Immature natural killer cell (primary cell): ENCODE measurements at regions not wholly inside any gene's neighbourhood (a gene's known extent, or its start where the extent isn't known, plus 50 kb on each side); places are given as distances from the start of the nearest gene placed in this dataset.

Experiments
- DNase-seq, 3 donors: peaks; one replicate each; pipeline ENCODE4 v3.0.0; 2022; ENCODE audit warnings: mixed read lengths in 1 of 3
- H3K27ac Mint-ChIP-seq, 6 donors: one replicate each; pipeline ENCODE4 v1.8.0; 2020; ENCODE audit warnings: mixed read lengths in 6 of 6, mild to moderate bottlenecking in 5 of 6, inconsistent platforms in 4 of 6, moderate library complexity in 3 of 6
- H3K27me3 Mint-ChIP-seq, 3 donors: one replicate each; pipeline ENCODE4 v1.8.0; 2020 to 2021; ENCODE audit warnings: low read depth in 3 of 3, mild to moderate bottlenecking in 3 of 3, mixed read lengths in 3 of 3, moderate library complexity in 3 of 3, inconsistent platforms in 1 of 3
- H3K36me3 Mint-ChIP-seq, 3 donors: one replicate each; pipeline ENCODE4 v1.8.0; 2020; ENCODE audit warnings: mixed read lengths in 3 of 3, inconsistent platforms in 2 of 3, mild to moderate bottlenecking in 2 of 3
- H3K4me1 Mint-ChIP-seq, 2 donors: one replicate each; pipeline ENCODE4 v1.8.0; 2020; ENCODE audit warnings: inconsistent platforms in 2 of 2, mild to moderate bottlenecking in 2 of 2, mixed read lengths in 2 of 2, moderate library complexity in 1 of 2
- H3K4me3 Mint-ChIP-seq, 5 donors: one replicate each; pipeline ENCODE4 v1.8.0; 2020; ENCODE audit warnings: mild to moderate bottlenecking in 5 of 5, mixed read lengths in 5 of 5, inconsistent platforms in 3 of 5, moderate library complexity in 3 of 5
- H3K9me3 Mint-ChIP-seq, 6 donors: one replicate each; pipeline ENCODE4 v1.8.0; 2020; ENCODE audit warnings: mild to moderate bottlenecking in 6 of 6, mixed read lengths in 6 of 6, inconsistent platforms in 4 of 6, moderate library complexity in 3 of 6

DNA sequence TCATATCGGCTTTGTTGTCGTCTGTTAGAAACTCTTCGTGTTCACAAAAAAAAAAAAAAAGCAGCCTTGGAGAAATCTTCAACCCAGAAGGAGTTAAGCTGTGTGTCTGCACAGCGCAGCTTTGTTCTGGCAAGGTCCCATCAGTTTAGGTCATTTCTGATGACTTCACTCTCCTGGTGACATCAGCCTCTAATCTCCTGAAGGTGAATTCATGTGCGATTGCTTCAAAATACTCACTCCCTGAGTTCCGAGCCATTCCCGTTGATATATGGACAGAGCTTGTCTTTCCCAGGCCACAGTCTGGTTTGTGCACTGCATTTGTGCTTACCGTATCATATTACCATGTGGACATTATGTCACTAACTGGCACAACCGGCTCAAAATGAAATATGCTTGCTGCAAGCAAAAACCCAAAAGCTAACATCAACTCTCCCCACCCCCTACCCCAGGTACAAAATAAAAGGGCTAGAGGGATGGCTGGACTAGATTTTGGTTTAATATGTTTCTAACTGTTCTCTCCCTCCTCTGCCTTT, 342.4 kb downstream of the KCNRG start:
- Mint-ChIP-seq H3K27ac (no peak overlapping the region), H3K9me3 (peaks cover 0 to 1% (median 0%) of the 10 kb centered on the region in 6 donors), H3K4me1 (peaks cover 15 to 38% of the 10 kb centered on the region in 2 donors), H3K36me3 (no peaks in the 10 kb centered on the region), H3K27me3 (peaks cover 0 to 4% (median 1%) of the 10 kb centered on the region in 3 donors), H3K4me3 (no peak overlapping the region)
- no peak for DNase-seq

- Mint-ChIP-seq H3K27me3 (peaks cover 0 to 4% (median 1%) of the 10 kb centered on the region in 3 donors), H3K4me3 (no peak overlapping the region), H3K9me3 (peaks cover 0 to 1% (median 0%) of the 10 kb centered on the region in 6 donors), H3K36me3 (no peaks in the 10 kb centered on the region), H3K4me1 (peaks cover 15 to 38% of the 10 kb centered on the region in 2 donors), H3K27ac (no peak overlapping the region)
- no peak for DNase-seq
Observed at GRCh38 chr13:50358231-50359040, 343.2 kb downstream of the KCNRG start.

DNA sequence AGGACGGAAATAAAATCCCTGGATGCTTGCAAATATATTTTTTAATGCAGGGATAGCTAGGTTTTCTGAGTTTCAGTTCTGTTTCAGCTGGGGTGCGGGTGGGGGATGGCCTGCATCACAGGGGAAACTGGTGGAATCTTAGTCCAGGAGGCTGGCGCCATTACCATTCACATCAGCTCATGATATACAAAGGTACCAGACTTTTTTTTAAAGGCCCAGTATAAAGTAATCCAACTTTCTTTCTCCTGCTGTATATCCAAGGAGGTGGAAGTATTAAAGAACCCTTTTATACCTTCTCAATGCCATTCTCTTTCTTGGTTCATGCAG, 343.8 kb downstream of the KCNRG start:
- Mint-ChIP-seq H3K36me3 (no peaks in the 10 kb centered on the region), H3K4me3 (no peak overlapping the region), H3K9me3 (peaks cover 0 to 1% (median 0%) of the 10 kb centered on the region in 6 donors), H3K27ac (no peak overlapping the region), H3K4me1 (peaks cover 15 to 38% of the 10 kb centered on the region in 2 donors), H3K27me3 (peaks cover 0 to 4% (median 1%) of the 10 kb centered on the region in 3 donors)
- DNase-seq = no peak

DNA sequence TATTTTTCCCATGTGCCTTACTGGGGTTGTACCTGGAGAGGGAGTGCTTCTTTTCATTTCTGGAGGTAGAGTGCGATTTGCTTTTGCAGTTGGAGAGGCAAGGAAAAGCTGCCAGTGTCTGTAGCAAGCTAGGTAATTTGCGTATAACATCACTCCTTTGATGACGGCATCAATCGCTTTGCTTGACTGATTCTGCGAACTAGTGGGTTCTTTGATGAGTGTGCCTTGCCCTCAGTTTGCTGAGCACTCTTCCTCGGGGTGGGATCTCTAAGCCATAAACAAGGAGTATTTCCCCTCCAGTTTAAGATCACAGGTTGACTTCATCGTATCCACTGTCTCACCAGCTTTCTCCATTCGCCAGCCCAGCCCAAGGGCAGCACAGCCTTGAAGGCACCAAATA, 344.5 kb downstream of the KCNRG start:
- Mint-ChIP-seq H3K4me3 (no peak overlapping the region), H3K27me3 (peaks cover 0 to 4% (median 1%) of the 10 kb centered on the region in 3 donors), H3K27ac (no peak overlapping the region), H3K9me3 (peaks cover 0 to 1% (median 0%) of the 10 kb centered on the region in 6 donors), H3K4me1 (peaks cover 14 to 35% of the 10 kb centered on the region in 2 donors), H3K36me3 (no peaks in the 10 kb centered on the region)
- no peak for DNase-seq

DNA sequence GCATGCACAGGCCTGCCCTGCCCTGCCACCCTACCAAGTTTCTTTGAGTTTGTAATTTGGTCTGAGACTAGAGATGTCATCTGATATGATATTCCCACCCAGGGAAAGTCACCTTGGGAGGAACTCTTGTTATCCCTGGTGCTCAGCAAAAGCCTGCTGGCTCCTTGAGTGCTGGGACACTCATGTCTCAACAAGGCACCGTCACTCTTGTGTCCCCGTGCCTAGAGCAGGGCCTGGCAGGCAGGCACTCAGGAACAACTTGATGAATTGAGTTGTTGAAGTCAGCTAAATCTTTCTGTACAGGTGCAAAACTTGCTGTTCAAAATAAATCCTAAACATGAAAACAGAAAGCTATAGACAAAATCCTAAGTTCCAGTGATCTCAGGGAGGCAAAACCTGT, 345.4 kb downstream of the KCNRG start:
- Mint-ChIP-seq H3K4me1 (peaks cover 14 to 34% of the 10 kb centered on the region in 2 donors), H3K36me3 (no peaks in the 10 kb centered on the region), H3K9me3 (peaks cover 0 to 1% (median 0%) of the 10 kb centered on the region in 6 donors), H3K27ac (peak overlapping the region in 1 of 6 donors; percentile 54), H3K27me3 (peaks cover 0 to 4% (median 1%) of the 10 kb centered on the region in 3 donors), H3K4me3 (no peak overlapping the region)
- DNase-seq = no peak

- no peak for DNase-seq
- Mint-ChIP-seq H3K9me3 (peaks cover 0 to 1% (median 0%) of the 10 kb centered on the region in 6 donors), H3K27me3 (peaks cover 0 to 4% (median 0%) of the 10 kb centered on the region in 3 donors), H3K4me3 (peak overlapping the region in 4 of 5 donors; percentile 10 to 48 (median 30)), H3K4me1 (peaks cover 19 to 35% of the 10 kb centered on the region in 2 donors), H3K27ac (peak overlapping the region in 5 of 6 donors; percentile 3 to 54 (median 51)), H3K36me3 (no peaks in the 10 kb centered on the region)
Observed at GRCh38 chr13:50361282-50361681, 346.0 kb downstream of the KCNRG start.

DNA sequence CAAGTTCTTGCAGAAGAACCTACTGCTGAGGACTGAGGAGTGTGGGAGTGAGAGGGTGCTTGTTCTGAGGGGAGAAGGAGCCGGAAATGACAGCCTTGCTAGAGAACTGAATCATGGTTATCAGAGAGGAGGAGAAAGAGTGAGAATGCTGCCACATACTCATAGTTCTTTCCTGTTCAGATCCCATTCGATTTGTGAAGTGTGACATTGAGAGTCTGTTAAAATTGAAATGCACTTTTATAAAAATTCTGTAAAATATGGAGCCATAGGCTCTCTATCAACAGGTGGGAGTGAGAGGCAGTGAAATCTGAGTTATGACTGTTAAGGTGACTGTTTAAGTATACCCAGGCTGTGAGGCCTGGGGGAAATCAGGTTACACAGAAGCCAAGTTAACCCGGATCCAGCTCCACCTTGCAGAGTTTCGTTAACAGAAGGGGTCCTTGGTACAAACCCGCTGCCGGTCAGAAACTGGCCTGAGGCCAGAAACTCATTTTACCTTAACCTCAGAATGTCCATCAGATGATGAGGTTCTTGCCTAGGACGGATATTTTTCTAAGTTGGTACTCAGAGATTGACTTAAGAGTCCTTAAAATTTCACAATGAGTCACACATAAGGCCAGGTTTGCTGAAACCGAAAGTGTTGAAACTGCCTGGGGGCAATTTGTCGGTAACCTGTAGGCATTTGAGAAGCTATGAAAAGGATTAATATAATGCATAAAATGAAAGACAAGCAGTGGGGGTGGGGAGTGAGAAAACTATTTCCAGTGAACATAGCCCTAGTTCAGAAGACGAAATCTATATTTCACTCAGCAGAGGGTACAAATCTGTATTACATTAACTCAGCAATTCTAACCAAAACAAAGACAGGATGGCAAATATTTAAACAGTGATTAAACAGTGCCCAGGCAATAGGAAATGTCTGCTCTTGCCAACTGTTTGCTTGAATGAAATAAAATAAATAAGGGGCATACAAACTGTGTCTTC, 350.5 kb downstream of the KCNRG start:
- Mint-ChIP-seq H3K27me3 (peaks cover 0 to 6% (median under 1%) of the 10 kb centered on the region in 3 donors), H3K4me1 (peaks cover 20 to 37% of the 10 kb centered on the region in 2 donors)
- DNase-seq = peak in 2 of 3 donors; percentile 21 to 44

GRCh38 chr13:50366488-50367174, 351.4 kb downstream of the KCNRG start:
- peak overlapping the region in 4 of 6 donors; percentile 43 to 90 (median 63) for H3K27ac Mint-ChIP-seq
- H3K9me3 Mint-ChIP-seq = peaks cover 0 to 1% (median 0%) of the 10 kb centered on the region in 6 donors
- peak in 2 of 3 donors; percentile 20 to 37 for DNase-seq
- H3K4me1 Mint-ChIP-seq = peaks cover 13 to 27% of the 10 kb centered on the region in 2 donors
- H3K4me3 Mint-ChIP-seq = peak overlapping the region in 1 of 5 donors; percentile 80
- H3K36me3 Mint-ChIP-seq = peaks cover 0 to 14% (median 0%) of the 10 kb centered on the region in 3 donors
- H3K27me3 Mint-ChIP-seq = peaks cover 0 to 10% (median 5%) of the 10 kb centered on the region in 3 donors

More for the DNA sequence above, 350.5 kb downstream of the KCNRG start:
- Mint-ChIP-seq H3K36me3 (peaks cover 0 to 11% (median 0%) of the 10 kb centered on the region in 3 donors), H3K4me3 (peak overlapping the region; percentile 16 to 80 (median 51)), H3K9me3 (peaks cover 0 to 1% (median 0%) of the 10 kb centered on the region in 6 donors), H3K27ac (peak overlapping the region in 5 of 6 donors; percentile 7 to 90 (median 43))

DNA sequence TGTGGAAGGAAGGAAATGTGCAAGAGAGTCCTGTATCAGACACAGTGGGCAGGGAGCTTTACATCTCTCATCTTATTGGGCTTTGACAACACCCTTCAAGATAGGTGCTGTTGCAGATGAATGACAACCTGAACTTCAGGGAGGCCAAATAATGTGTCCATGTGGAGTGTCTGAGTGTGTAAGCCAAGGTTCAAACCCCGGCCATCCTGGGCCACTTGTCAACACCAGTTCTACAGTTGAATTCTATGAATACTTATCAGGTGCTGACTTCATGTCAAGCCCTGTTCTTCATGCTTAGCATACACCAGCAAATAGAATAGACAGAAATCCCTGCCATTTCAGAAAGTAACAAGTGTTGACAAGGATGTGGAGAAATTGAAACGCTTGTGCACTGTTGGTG, 354.4 kb downstream of the KCNRG start:
- Mint-ChIP-seq H3K4me1 (peaks cover 13 to 23% of the 10 kb centered on the region in 2 donors), H3K36me3 (peaks cover 0 to 17% (median 0%) of the 10 kb centered on the region in 3 donors), H3K27ac (no peak overlapping the region), H3K27me3 (peaks cover 0 to 13% (median 8%) of the 10 kb centered on the region in 3 donors), H3K9me3 (no peaks in the 10 kb centered on the region), H3K4me3 (no peak overlapping the region)
- no peak for DNase-seq

DNA sequence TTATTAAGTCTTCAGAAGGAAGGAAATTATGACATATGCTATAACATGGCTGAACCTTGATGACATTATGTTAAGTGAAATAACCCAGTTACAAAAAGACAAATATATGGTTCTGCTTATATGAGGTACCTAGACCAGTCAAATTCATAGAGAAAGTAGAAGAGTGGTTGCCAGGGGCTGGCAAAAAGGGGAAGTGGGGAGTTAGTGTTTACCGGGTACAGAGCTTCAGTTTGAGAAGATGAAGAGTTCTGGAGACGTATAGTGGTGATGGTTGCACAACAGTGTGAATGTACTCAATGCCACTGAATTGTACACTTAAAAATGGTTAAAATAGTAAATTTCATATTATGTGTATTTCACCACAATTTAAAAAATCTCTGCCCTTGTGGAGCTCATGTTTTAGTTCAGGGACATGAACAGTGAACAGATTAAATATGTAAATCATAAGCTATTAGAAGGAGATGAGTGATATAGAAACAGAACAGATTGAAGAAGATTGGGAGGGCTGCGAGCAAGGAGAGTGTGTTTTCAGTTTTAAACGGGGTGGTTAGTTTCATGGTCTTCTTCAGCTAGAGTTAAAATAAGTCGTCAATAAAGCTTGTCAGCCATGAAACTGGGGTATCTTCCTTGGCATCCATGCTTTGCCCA, 355.2 kb downstream of the KCNRG start:
- no peak overlapping the region for H3K27ac Mint-ChIP-seq
- no peak overlapping the region for H3K4me3 Mint-ChIP-seq
- H3K27me3 Mint-ChIP-seq = peaks cover 2 to 13% (median 8%) of the 10 kb centered on the region in 3 donors
- DNase-seq = no peak
- H3K36me3 Mint-ChIP-seq = peaks cover 0 to 17% (median 0%) of the 10 kb centered on the region in 3 donors
- no peaks in the 10 kb centered on the region for H3K9me3 Mint-ChIP-seq
- H3K4me1 Mint-ChIP-seq = peaks cover 9 to 18% of the 10 kb centered on the region in 2 donors

DNA sequence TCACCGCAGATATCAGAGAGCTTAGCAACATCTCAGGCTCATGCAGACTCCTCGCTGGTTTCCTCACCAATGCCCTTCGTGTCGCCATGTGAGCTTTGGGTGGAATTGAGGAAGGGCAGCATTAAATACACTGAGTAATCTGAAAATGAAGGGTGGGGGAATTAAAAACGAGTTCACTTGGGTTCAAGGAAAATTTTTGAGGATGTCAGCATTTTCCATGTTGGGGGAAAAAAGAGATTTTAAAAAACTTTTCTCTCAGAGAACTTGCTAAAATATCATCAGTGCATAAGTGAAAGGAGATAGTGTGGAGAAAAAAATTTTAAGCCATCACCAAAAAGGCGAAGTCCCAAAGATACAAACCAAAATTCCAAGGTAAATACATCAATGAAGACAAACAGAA, 359.3 kb downstream of the KCNRG start:
- no peak overlapping the region for H3K4me3 Mint-ChIP-seq
- no peak for DNase-seq
- H3K4me1 Mint-ChIP-seq = peaks cover 0 to 6% of the 10 kb centered on the region in 2 donors
- H3K9me3 Mint-ChIP-seq = no peaks in the 10 kb centered on the region
- H3K27me3 Mint-ChIP-seq = peaks cover 2 to 13% (median 9%) of the 10 kb centered on the region in 3 donors
- no peak overlapping the region for H3K27ac Mint-ChIP-seq
- H3K36me3 Mint-ChIP-seq = peaks cover 0 to 14% (median 0%) of the 10 kb centered on the region in 3 donors

GRCh38 chr13:50375792-50376191, 360.5 kb downstream of the KCNRG start:
- Mint-ChIP-seq H3K27ac (no peak overlapping the region), H3K4me3 (no peak overlapping the region), H3K9me3 (peaks cover 2 to 8% (median 5%) of the 10 kb centered on the region in 6 donors), H3K36me3 (peaks cover 0 to 10% (median 4%) of the 10 kb centered on the region in 3 donors), H3K4me1 (peaks cover 0 to 6% of the 10 kb centered on the region in 2 donors), H3K27me3 (peaks cover 2 to 9% (median 8%) of the 10 kb centered on the region in 3 donors)
- DNase-seq = no peak
